ENCODE measurements at regions not wholly inside any gene's neighbourhood (a gene's known extent, or its start where the extent isn't known, plus 50 kb on each side); places are given as distances from the start of the nearest gene placed in this dataset.

DNA sequence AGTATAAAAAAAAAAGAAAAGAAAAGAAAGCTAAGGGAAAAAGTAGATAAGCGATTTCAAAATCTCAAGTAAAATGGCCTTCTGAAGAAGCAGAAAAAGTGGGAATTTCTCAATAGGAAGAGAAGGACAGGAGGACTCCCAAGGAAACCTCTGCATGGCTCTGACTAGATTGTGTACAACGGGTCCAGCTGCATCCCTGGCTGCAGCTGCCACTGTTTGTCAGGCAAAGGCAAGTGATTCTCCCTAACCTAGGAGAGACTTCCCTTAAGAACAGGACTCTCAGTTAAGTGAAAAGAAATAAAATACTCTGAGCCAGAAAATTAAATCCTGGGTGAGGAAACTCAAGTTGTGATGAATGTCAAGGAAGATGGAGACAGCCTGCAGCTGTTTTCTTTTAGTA is 298.6 kb upstream of the KIAA1217 start:
- H3K4me1 ChIP-seq = no peaks in the 10 kb centered on the region
- no peak for DNase-seq (ENCODE audit: low spot score in 2 of 2)
- H3K27me3 ChIP-seq = no peaks in the 10 kb centered on the region
- no peaks in the 10 kb centered on the region for H3K36me3 ChIP-seq
- WGBS, 2 donors = 83 to 89% methylated on average over 2 of the region's 2 CpGs
- TF ChIP-seq, protein P1, sequence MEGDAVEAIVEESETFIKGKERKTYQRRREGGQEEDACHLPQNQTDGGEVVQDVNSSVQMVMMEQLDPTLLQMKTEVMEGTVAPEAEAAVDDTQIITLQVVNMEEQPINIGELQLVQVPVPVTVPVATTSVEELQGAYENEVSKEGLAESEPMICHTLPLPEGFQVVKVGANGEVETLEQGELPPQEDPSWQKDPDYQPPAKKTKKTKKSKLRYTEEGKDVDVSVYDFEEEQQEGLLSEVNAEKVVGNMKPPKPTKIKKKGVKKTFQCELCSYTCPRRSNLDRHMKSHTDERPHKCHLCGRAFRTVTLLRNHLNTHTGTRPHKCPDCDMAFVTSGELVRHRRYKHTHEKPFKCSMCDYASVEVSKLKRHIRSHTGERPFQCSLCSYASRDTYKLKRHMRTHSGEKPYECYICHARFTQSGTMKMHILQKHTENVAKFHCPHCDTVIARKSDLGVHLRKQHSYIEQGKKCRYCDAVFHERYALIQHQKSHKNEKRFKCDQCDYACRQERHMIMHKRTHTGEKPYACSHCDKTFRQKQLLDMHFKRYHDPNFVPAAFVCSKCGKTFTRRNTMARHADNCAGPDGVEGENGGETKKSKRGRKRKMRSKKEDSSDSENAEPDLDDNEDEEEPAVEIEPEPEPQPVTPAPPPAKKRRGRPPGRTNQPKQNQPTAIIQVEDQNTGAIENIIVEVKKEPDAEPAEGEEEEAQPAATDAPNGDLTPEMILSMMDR (IDR thresholded peaks at IDR 0.05) = no peak
- TF ChIP-seq POLR2A (IDR thresholded peaks at IDR 0.05) (no peak), EP300 (IDR thresholded peaks at IDR 0.05) (no peak)
- no peak overlapping the region for H3K4me3 ChIP-seq
- H3K27ac ChIP-seq = no peak overlapping the region
- H3K9me3 ChIP-seq = no peaks in the 10 kb centered on the region

DNA sequence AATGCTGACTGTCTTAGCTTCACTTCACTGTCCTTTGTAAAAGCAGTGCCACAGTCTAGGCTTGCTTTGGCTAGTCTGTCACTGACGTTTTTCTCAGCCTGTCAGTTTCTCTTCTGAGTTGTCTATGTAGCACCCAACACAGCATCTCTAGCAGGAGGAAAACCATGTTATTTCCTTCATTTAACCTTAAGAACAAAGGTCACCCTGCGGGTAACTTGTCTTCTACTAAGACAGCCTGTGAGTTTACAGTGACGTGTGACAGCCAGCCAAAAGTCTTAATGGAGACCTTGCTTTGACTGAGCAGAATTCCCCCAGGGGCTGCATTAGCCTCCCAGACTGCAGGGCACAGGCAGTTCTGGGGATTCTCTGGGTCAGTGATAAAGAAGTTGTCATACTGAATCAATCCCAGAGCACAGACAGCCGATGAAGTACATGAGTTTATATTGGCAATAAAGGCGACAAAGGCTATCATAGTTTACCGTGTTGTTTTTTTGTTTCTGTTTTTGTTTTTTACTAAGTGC is 296.0 kb upstream of the KIAA1217 start:
- H3K27ac ChIP-seq = no peak overlapping the region
- 32 to 36% methylated on average over 6 of the region's 6 CpGs for WGBS, 2 donors
- no peaks in the 10 kb centered on the region for H3K27me3 ChIP-seq
- H3K4me1 ChIP-seq = no peaks in the 10 kb centered on the region
- H3K4me3 ChIP-seq = no peak overlapping the region
- no peaks in the 10 kb centered on the region for H3K9me3 ChIP-seq
- no peaks in the 10 kb centered on the region for H3K36me3 ChIP-seq
- TF ChIP-seq POLR2A (IDR thresholded peaks at IDR 0.05) = no peak
- TF ChIP-seq, protein P1 (IDR thresholded peaks at IDR 0.05) = no peak
- TF ChIP-seq EP300 (IDR thresholded peaks at IDR 0.05) = no peak
- DNase-seq (ENCODE audit: low spot score in 2 of 2) = no peak

- no peak for DNase-seq (ENCODE audit: low spot score in 2 of 2)
- no peak for TF ChIP-seq POLR2A (IDR thresholded peaks at IDR 0.05)
- TF ChIP-seq, protein P1 (IDR thresholded peaks at IDR 0.05) = no peak
- TF ChIP-seq EP300 (IDR thresholded peaks at IDR 0.05) = no peak
- Histone ChIP-seq H3K9me3 (no peaks in the 10 kb centered on the region), H3K36me3 (no peaks in the 10 kb centered on the region), H3K27me3 (no peaks in the 10 kb centered on the region), H3K4me1 (no peaks in the 10 kb centered on the region), H3K27ac (no peak overlapping the region), H3K4me3 (no peak overlapping the region)
- WGBS, 2 donors = 71 to 74% methylated on average over 3 of the region's 3 CpGs
Measured at GRCh38 chr10:23914641-23915040, 294.3 kb upstream of the KIAA1217 start.

DNA sequence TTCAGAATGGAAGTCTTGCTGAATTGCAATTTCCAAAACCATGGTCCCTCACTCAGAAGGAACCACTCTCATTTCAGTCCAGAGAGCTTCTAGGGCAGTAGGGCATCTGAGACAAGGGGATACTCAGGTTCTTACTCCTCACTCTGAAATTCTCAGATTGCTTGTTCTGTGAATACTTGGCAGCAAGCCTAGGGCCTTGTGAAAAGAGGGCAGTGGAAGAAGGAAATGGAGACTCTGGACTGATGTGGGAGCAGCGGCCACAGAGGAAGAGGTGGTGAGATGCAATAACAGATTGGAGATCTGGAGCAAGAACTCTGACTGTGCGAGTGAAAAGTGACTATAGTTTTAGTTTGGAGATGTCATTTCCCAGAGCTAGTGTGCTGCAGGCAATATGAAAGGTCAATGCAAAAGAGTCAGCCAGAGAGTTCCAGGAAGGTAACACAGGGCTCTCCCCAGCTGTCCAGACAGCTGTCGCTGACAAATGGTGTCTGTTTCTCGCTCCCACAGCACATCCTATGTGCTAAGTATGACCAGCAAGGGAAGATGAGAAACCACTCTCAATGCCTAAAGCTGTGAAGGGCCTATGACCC is 291.6 kb upstream of the KIAA1217 start:
- DNase-seq (ENCODE audit: low spot score in 2 of 2) = no peak
- TF ChIP-seq EP300 (IDR thresholded peaks at IDR 0.05) = no peak
- TF ChIP-seq POLR2A (IDR thresholded peaks at IDR 0.05) = no peak
- TF ChIP-seq, protein P1 (IDR thresholded peaks at IDR 0.05) = no peak
- Histone ChIP-seq H3K4me3 (no peak overlapping the region), H3K9me3 (peaks cover 0 to 10% (median 0%) of the 10 kb centered on the region in 4 donors), H3K27me3 (no peaks in the 10 kb centered on the region), H3K36me3 (no peaks in the 10 kb centered on the region), H3K4me1 (no peaks in the 10 kb centered on the region), H3K27ac (no peak overlapping the region)
- WGBS, 2 donors = 36 to 49% methylated on average over 4 of the region's 4 CpGs

GRCh38 chr10:23918090-23918723 is 290.7 kb upstream of the KIAA1217 start:
- no peak for TF ChIP-seq EP300 (IDR thresholded peaks at IDR 0.05)
- TF ChIP-seq POLR2A (IDR thresholded peaks at IDR 0.05) = no peak
- TF ChIP-seq, protein P1 (IDR thresholded peaks at IDR 0.05) = no peak
- WGBS, 2 donors = 17 to 31% methylated on average over 6 of the region's 6 CpGs
- H3K4me1 ChIP-seq = no peaks in the 10 kb centered on the region
- H3K27ac ChIP-seq = no peak overlapping the region
- peaks cover 0 to 10% (median 0%) of the 10 kb centered on the region in 4 donors for H3K9me3 ChIP-seq
- H3K27me3 ChIP-seq = no peaks in the 10 kb centered on the region
- DNase-seq (ENCODE audit: low spot score in 2 of 2) = no peak
- H3K4me3 ChIP-seq = no peak overlapping the region
- H3K36me3 ChIP-seq = no peaks in the 10 kb centered on the region

All from tibial nerve (tissue), 4 donors.